Gastrocnemius medialis (tissue), 4 donors: ENCODE measurements at regions not wholly inside any gene's neighbourhood (a gene's known extent, or its start where the extent isn't known, plus 50 kb on each side); places are given as distances from the start of the nearest gene placed in this dataset.

ENCODE experiments used
- ATAC-seq, 2 donors: fragments of 150-250 bp; one replicate each; pipeline ENCODE4 v1.9.1; 2016
- DNase-seq, 2 donors: peaks; one replicate each; pipeline ENCODE4 v3.0.0-alpha.2; 2019
- H3K27ac ChIP-seq, 4 donors: fragments of 200-600 bp; sonication (generic); 1 replicate in 1 of 4; 2 replicates in 3 of 4; pipeline ENCODE4 v1.5.1; 2016 to 2018; ENCODE audit warnings: mild to moderate bottlenecking in 2 of 4, moderate library complexity in 1 of 4
- H3K27me3 ChIP-seq, 3 donors: fragments of 200-600 bp; sonication (generic) in 2 of 3; 1 replicate in 1 of 3; 2 replicates in 2 of 3; pipeline versions ENCODE4 v1.5.1 to v1.6.0; 2016 to 2019; ENCODE audit warnings: mild to moderate bottlenecking in 1 of 3, moderate library complexity in 1 of 3
- H3K36me3 ChIP-seq, 2 donors: fragments of 200-600 bp; sonication (generic) in 1 of 2; one replicate each; pipeline ENCODE4 v1.5.1; 2017 to 2018
- H3K4me1 ChIP-seq, 2 donors: fragments of 200-600 bp; sonication (generic) in 1 of 2; one replicate each; pipeline ENCODE4 v1.5.1; 2016 to 2017; ENCODE audit warnings: mild to moderate bottlenecking in 2 of 2
- H3K4me3 ChIP-seq, 4 donors: fragments of 200-600 bp; sonication (generic) in 3 of 4; 1 replicate in 1 of 4; 2 replicates in 3 of 4; pipeline ENCODE4 v1.5.1; 2016 to 2019; ENCODE audit warnings: mild to moderate bottlenecking in 2 of 4
- H3K9me3 ChIP-seq, 3 donors: fragments of 200-600 bp; sonication (generic) in 2 of 3; 1 replicate in 1 of 3; 2 replicates in 2 of 3; pipeline ENCODE4 v1.5.1; 2016 to 2019
- CTCF ChIP-seq, 5 experiments: fragments of 450-650 bp in 3 of 5; fragments of 200-600 bp in 2 of 5; sonication (generic) in 2 of 5; IDR thresholded peaks in 4 of 5; conservative IDR thresholded peaks in 1 of 5; 1 replicate in 4 of 5; 2 replicates in 1 of 5; pipeline ENCODE4 v1.5.1; 2016 to 2019; ENCODE audit warnings: antibody characterized with exemption in 5 of 5, mild to moderate bottlenecking in 3 of 5, moderate library complexity in 3 of 5
- POLR2A ChIP-seq, 2 donors: fragments of 450-650 bp; IDR thresholded peaks; one replicate each; pipeline ENCODE4 v1.6.1; 2017; ENCODE audit warnings: antibody characterized with exemption in 2 of 2, mild to moderate bottlenecking in 2 of 2, moderate library complexity in 2 of 2
- in situ Hi-C, 4 donors: fragments of 200-750 bp; cut with MboI; loops; one replicate each; pipeline versions ENCODE4 v1.15.0 to v1.8.0; 2017; ENCODE audit warnings: low sequenced_read_pairs in 4 of 4
- intact Hi-C: fragments of 100-400 bp; cut with DNase I; formaldehyde crosslinking; loops from one replicate; pipeline ENCODE4 v1.15.1; 2023; ENCODE audit warnings: low total_unique reads

GRCh38 chr22:47813661-47814060 is 1051.2 kb downstream of the TBC1D22A start:
- H3K27ac ChIP-seq, result no peak overlapping the region
- DNase-seq (no peak), ATAC-seq (no peak)
- H3K4me3 ChIP-seq, result no peak overlapping the region
- H3K4me1 ChIP-seq, result no peaks in the 10 kb centered on the region
- H3K27me3 ChIP-seq, result no peaks in the 10 kb centered on the region
- no peaks in the 10 kb centered on the region for H3K36me3 ChIP-seq
- no peak for TF ChIP-seq POLR2A (IDR thresholded peaks at IDR 0.05)
- no peak for TF ChIP-seq CTCF (IDR thresholded peaks at IDR 0.05 in 4 of 5, conservative IDR thresholded peaks at IDR 0.05 in 1 of 5)
- H3K9me3 ChIP-seq, result no peaks in the 10 kb centered on the region
- intact Hi-C loops (no loop called here), in situ Hi-C loops (no loop called here)

- no peaks in the 10 kb centered on the region for H3K27me3 ChIP-seq
- no peak overlapping the region for H3K4me3 ChIP-seq
- intact Hi-C loops, result no loop called here
- no peaks in the 10 kb centered on the region for H3K4me1 ChIP-seq
- ATAC-seq, result no peak
- H3K36me3 ChIP-seq, result no peaks in the 10 kb centered on the region
- no peak overlapping the region for H3K27ac ChIP-seq
- no peak for DNase-seq
- in situ Hi-C loops, result no loop called here
- no peak for TF ChIP-seq POLR2A (IDR thresholded peaks at IDR 0.05)
- TF ChIP-seq CTCF (IDR thresholded peaks at IDR 0.05 in 4 of 5, conservative IDR thresholded peaks at IDR 0.05 in 1 of 5), result no peak
- no peaks in the 10 kb centered on the region for H3K9me3 ChIP-seq
Measured at GRCh38 chr22:47811971-47812370, 1049.5 kb downstream of the TBC1D22A start.

- Histone ChIP-seq H3K9me3 (no peaks in the 10 kb centered on the region), H3K4me3 (no peak overlapping the region), H3K36me3 (no peaks in the 10 kb centered on the region), H3K27me3 (no peaks in the 10 kb centered on the region), H3K4me1 (no peaks in the 10 kb centered on the region), H3K27ac (no peak overlapping the region)
- intact Hi-C loops (no loop called here), in situ Hi-C loops (no loop called here)
- ATAC-seq, result no peak
- DNase-seq, result no peak
- TF ChIP-seq CTCF (IDR thresholded peaks at IDR 0.05 in 4 of 5, conservative IDR thresholded peaks at IDR 0.05 in 1 of 5), result no peak
- no peak for TF ChIP-seq POLR2A (IDR thresholded peaks at IDR 0.05)
Measured at GRCh38 chr22:47810505-47811500, 1048.4 kb downstream of the TBC1D22A start.

DNA sequence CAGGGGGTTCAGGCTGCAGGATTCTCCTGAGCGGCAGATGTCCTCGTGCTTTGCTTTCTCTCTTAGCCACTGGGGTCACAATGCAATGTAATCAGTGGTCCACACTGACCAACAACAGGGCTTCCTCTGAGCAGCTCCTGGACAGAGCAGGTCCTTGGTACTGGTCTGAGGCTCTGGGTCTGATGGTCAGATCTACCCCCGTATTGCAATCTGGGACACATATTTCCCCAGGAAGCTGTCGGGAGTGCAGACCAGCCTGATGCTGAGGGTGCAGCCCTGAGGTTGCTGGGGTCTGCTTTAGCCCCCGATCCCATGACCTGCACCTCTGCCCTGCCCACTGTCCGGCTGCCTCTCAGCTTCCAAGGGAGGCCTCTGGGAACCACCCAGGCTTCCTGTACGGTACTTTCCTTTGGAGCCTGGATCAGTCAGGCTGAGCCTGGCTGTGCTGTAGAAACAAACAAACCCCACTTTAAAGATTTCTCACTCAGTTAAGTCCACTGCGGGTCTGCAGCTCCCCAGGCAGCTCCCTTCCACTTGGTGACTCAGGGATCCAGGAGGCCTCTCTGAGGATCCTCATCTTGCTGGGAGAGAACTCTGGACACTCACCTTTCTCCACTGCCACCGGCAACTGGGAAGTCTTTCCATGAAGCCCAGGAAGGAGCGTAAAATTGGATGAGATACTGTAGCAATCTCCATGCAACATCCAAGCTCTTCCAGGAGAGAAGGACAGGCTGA is 1046.6 kb downstream of the TBC1D22A start:
- in situ Hi-C loops (no loop called here), intact Hi-C loops (no loop called here)
- ATAC-seq (no peak), DNase-seq (no peak)
- Histone ChIP-seq H3K4me1 (no peaks in the 10 kb centered on the region), H3K9me3 (no peaks in the 10 kb centered on the region), H3K4me3 (no peak overlapping the region), H3K36me3 (no peaks in the 10 kb centered on the region), H3K27me3 (no peaks in the 10 kb centered on the region), H3K27ac (no peak overlapping the region)
- TF ChIP-seq CTCF (IDR thresholded peaks at IDR 0.05 in 4 of 5, conservative IDR thresholded peaks at IDR 0.05 in 1 of 5), result no peak
- TF ChIP-seq POLR2A (IDR thresholded peaks at IDR 0.05), result no peak
